ENCODE measurements at regions not wholly inside any gene's neighbourhood (a gene's known extent, or its start where the extent isn't known, plus 50 kb on each side); places are given as distances from the start of the nearest gene placed in this dataset.
"Not testable (repeated sequence)": the region's sequence is repeated elsewhere in the genome, so short reads cannot be mapped to it uniquely, and the experiment has no call there.

DNA sequence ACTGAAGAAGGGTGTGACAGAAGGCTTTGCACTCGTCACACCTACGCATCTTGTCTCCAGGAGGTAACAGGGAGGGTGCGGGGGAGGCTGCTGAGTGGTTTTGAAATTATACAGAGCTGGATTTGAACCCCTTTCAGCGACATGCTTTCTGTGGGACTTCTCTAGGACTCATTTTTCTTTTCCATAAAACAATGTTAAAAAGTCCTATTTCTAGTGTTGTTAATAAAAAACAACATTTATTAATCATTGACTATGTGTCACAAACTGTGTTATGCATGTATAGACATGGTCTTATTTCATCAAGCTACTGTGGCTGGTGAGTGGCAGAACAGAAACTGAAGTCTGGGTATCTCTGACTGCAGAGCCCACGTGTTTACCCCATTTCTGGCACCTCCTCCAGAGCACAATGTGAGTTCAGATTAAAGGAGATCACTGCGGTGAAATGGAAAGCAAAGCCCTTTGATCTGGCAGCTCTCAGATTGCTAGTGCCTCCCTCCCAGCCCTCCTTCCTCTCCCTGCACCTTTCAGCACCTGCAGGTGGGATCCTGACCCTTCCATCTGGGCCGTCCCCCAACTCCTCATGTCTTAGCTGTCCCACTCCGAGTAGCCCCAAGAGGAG, 315.5 kb upstream of the MYT1L start:
- Histone ChIP-seq H3K27me3 (peaks cover 0 to 12% (median 0%) of the 10 kb centered on the region in 4 donors), H3K27ac (replicated peaks in 1 of 4) (no peak overlapping the region), H3K36me3 (no peaks in the 10 kb centered on the region), H3K4me1 (no peaks in the 10 kb centered on the region), H3K4me3 (no peak overlapping the region), H3K9me3 (peaks cover 0 to 4% (median 1%) of the 10 kb centered on the region in 4 donors)
- TF ChIP-seq POLR2AphosphoS5 (IDR thresholded peaks at IDR 0.05) (no peak), POLR2A (IDR thresholded peaks at IDR 0.05; ENCODE audit: low read depth) (no peak), EP300 (IDR thresholded peaks at IDR 0.05) (no peak)
- TF ChIP-seq, protein P1, sequence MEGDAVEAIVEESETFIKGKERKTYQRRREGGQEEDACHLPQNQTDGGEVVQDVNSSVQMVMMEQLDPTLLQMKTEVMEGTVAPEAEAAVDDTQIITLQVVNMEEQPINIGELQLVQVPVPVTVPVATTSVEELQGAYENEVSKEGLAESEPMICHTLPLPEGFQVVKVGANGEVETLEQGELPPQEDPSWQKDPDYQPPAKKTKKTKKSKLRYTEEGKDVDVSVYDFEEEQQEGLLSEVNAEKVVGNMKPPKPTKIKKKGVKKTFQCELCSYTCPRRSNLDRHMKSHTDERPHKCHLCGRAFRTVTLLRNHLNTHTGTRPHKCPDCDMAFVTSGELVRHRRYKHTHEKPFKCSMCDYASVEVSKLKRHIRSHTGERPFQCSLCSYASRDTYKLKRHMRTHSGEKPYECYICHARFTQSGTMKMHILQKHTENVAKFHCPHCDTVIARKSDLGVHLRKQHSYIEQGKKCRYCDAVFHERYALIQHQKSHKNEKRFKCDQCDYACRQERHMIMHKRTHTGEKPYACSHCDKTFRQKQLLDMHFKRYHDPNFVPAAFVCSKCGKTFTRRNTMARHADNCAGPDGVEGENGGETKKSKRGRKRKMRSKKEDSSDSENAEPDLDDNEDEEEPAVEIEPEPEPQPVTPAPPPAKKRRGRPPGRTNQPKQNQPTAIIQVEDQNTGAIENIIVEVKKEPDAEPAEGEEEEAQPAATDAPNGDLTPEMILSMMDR (IDR thresholded peaks at IDR 0.05) = no peak
- no peak for DNase-seq (ENCODE audit: extremely low spot score)
- intact Hi-C loops (cut with DNase I) = no loop called here
- WGBS = 52% methylated on average over 8 of the region's 8 CpGs

DNA sequence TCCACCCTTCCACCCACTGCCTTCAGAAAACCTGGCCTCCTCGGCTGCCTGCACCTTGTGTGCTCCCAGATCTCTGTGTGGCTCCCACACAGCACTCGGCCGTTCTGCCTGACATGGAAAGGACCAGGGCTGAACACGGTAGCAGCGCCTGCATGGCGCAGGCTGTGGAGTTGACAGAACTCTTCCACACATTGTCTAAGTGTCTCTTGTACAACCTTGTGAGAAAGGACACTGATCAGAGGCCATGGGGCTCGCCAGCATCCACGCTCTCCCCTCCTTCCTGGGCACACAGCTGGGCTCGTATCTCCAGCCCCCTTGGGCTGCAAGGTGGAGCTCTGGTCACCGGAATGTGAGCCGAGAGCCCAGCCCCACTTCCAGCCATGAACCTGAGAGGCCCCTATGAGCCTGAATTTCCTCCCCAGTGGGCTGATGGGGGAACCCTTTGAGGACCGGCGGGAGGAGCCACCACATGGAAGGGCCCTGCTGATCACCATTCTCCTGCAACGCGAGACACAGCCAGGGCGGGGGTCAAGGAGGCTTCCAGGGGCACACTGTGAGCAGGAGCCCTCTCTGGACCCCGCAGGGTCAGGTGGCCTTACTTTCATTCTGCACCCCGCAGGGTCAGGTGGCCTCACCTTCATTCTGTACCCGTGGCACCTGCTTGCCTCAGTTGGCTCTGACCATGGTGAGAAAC, 314.2 kb upstream of the MYT1L start:
- intact Hi-C loops (cut with DNase I) = no loop called here
- DNase-seq (ENCODE audit: extremely low spot score) = no peak
- Histone ChIP-seq H3K9me3 (peaks cover 0 to 4% (median 1%) of the 10 kb centered on the region in 4 donors), H3K36me3 (no peaks in the 10 kb centered on the region), H3K4me3 (no peak overlapping the region), H3K4me1 (no peaks in the 10 kb centered on the region), H3K27me3 (peaks cover 0 to 12% (median 0%) of the 10 kb centered on the region in 4 donors), H3K27ac (replicated peaks in 1 of 4) (no peak overlapping the region)
- WGBS = 90% methylated on average over 12 of the region's 19 CpGs
- no peak for TF ChIP-seq EP300 (IDR thresholded peaks at IDR 0.05)
- no peak for TF ChIP-seq POLR2AphosphoS5 (IDR thresholded peaks at IDR 0.05)
- TF ChIP-seq POLR2A (IDR thresholded peaks at IDR 0.05; ENCODE audit: low read depth) = no peak
- TF ChIP-seq, protein P1 (IDR thresholded peaks at IDR 0.05) = no peak

DNA sequence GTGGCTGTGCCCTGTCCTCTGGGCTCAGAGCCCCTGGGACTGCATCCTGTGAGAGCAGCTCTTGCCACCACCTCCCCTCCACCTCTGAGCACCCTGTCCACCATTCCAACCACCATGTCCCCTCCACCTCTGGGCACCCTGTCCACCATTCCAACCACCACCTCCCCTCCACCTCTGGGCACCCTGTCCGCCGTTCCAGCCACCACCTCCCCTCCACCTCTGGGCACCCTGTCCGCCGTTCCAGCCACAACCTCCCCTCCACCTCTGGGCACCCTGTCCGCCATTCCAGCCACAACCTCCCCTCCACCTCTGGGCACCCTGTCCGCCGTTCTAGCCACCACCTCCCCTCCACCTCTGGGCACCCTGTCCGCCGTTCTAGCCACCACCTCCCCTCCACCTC, 313.7 kb upstream of the MYT1L start:
- H3K27ac ChIP-seq (replicated peaks in 1 of 4); intact Hi-C loops (cut with DNase I); H3K4me1 ChIP-seq; DNase-seq (ENCODE audit: extremely low spot score); H3K4me3 ChIP-seq; H3K9me3 ChIP-seq; H3K36me3 ChIP-seq: not testable (repeated sequence)
- whole genome bisulfite sequencing = 87% methylated on average over 9 of the region's 9 CpGs
- H3K27me3 ChIP-seq = peaks cover 0 to 12% (median 0%) of the 10 kb centered on the region in 4 donors

DNA sequence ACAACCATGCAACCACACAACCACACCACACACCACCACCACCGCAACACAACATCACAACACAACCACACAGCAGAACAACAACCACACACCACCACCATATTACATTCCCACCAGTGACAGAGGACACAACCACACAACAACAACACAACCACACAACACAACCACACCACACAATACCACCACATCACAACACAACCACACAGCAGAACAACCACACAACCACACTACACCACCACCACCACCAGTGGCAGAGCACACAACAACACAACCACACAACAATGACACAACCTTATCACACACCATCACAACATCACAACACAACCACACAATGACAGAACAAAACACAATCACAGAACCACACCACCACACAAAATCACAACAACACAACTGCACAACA, 313.0 kb upstream of the MYT1L start:
- Histone ChIP-seq H3K9me3 (peaks cover 0 to 4% (median 1%) of the 10 kb centered on the region in 4 donors), H3K4me3 (no peak overlapping the region), H3K27me3 (peaks cover 0 to 12% (median 0%) of the 10 kb centered on the region in 4 donors), H3K4me1 (peaks cover 0 to 3% (median 0%) of the 10 kb centered on the region in 4 donors), H3K27ac (replicated peaks in 1 of 4) (no peak overlapping the region), H3K36me3 (no peaks in the 10 kb centered on the region)
- 100% methylated on average over 1 of the region's 1 CpG for WGBS
- TF ChIP-seq POLR2AphosphoS5 (IDR thresholded peaks at IDR 0.05) = no peak
- TF ChIP-seq, protein P1 (IDR thresholded peaks at IDR 0.05) = no peak
- TF ChIP-seq EP300 (IDR thresholded peaks at IDR 0.05) = no peak
- TF ChIP-seq POLR2A (IDR thresholded peaks at IDR 0.05; ENCODE audit: low read depth) = no peak
- DNase-seq (ENCODE audit: extremely low spot score) = no peak
- intact Hi-C loops (cut with DNase I) = no loop called here
